Endothelial cell of umbilical vein (primary cell): ENCODE measurements at regions not wholly inside any gene's neighbourhood (a gene's known extent, or its start where the extent isn't known, plus 50 kb on each side); places are given as distances from the start of the nearest gene placed in this dataset.

Source experiments
- BruUV-seq: library from RNA; stranded (reverse); fragments of 400-500 nt; replicated peaks from 2 replicates; lab custom pipeline; 2021; lab: Mats Ljungman, UMichigan
- CTCF ChIA-PET: fragments of 300-600, 350-600 bp; sonication (Branson Sonifier 250); formaldehyde crosslinking; loops from one replicate; lab custom pipeline; 2021; ENCODE audit warnings: antibody characterized with exemption, inconsistent platforms; lab: Charles Lee
- POLR2A ChIA-PET: fragments of 300-600, 350-600 bp; sonication (Branson Sonifier 250); formaldehyde crosslinking; loops from one replicate; lab custom pipeline; 2021; ENCODE audit warnings: antibody characterized with exemption, inconsistent platforms; lab: Charles Lee
- DNase-seq: peaks from one replicate; pipeline ENCODE4 v3.0.0-alpha.2; 2011; ENCODE audit warnings: low read depth, low spot score
- FAIRE-seq: peaks from 2 replicates; lab custom pipeline; 2011; peaks lifted over from hg19 to GRCh38; lab: Jason Lieb, UNC
- H2AFZ ChIP-seq: 2 replicates; pipeline ENCODE4 v1.6.0; 2012; ENCODE audit warnings: low read depth, low read length, control low read depth, inconsistent platforms
- H3K27ac ChIP-seq: 2 replicates; pipeline ENCODE4 v1.5.1; 2011; ENCODE audit warnings: low read depth, mild to moderate bottlenecking, control low read depth, low read length, moderate library complexity; ENCODE audit not compliant: insufficient read depth
- H3K27me3 ChIP-seq, 2 experiments: 2 replicates each; pipeline versions ENCODE4 v1.6.0 to v1.6.1; 2011; ENCODE audit warnings: low read length in 2 of 2, mixed read lengths in 1 of 2; ENCODE audit not compliant: control insufficient read depth in 2 of 2, insufficient read depth in 2 of 2
- H3K36me3 ChIP-seq, 2 experiments: 2 replicates in 1 of 2; 3 replicates in 1 of 2; pipeline ENCODE4 v1.5.1; 2011; ENCODE audit warnings: low read length in 2 of 2, mild to moderate bottlenecking in 1 of 2, moderate library complexity in 1 of 2; ENCODE audit not compliant: control insufficient read depth in 2 of 2, insufficient read depth in 2 of 2; ENCODE audit errors: extremely low read depth in 1 of 2
- H3K4me1 ChIP-seq: 3 replicates; pipeline ENCODE4 v1.5.1; 2011; ENCODE audit warnings: mild to moderate bottlenecking, low read length; ENCODE audit not compliant: control insufficient read depth, insufficient read depth; ENCODE audit errors: extremely low read depth
- H3K4me2 ChIP-seq: 2 replicates; pipeline ENCODE4 v1.6.1; 2011; ENCODE audit warnings: low read length, control low read depth, mixed read lengths; ENCODE audit not compliant: insufficient read depth
- H3K4me3 ChIP-seq, 3 experiments: fragments of 200-600 bp in 1 of 3; sonication (generic), shearing (Covaris generic) in 1 of 3; replicated peaks in 1 of 3; 2 replicates each; pipeline ENCODE4 v1.5.1; 2011 to 2016; ENCODE audit warnings: control low read depth in 3 of 3, low read length in 3 of 3, mild to moderate bottlenecking in 2 of 3, inconsistent platforms in 1 of 3, low read depth in 1 of 3, moderate library complexity in 1 of 3; ENCODE audit not compliant: insufficient read depth in 1 of 3
- H3K79me2 ChIP-seq: 2 replicates; pipeline ENCODE4 v1.6.0; 2012; ENCODE audit warnings: low read length, inconsistent platforms; ENCODE audit not compliant: control insufficient read depth, insufficient read depth
- H3K9ac ChIP-seq: replicated peaks from 2 replicates; pipeline ENCODE3; 2011; ENCODE audit warnings: low read length, control low read depth; ENCODE audit not compliant: insufficient read depth; ENCODE audit errors: extremely low read depth
- H3K9me1 ChIP-seq: replicated peaks from 3 replicates; pipeline ENCODE4 v1.6.0; 2011; ENCODE audit warnings: mild to moderate bottlenecking, low read length; ENCODE audit not compliant: control insufficient read depth, insufficient read depth; ENCODE audit errors: extremely low read depth
- H3K9me3 ChIP-seq: replicated peaks from 2 replicates; pipeline ENCODE4 v1.5.1; 2012; ENCODE audit warnings: low read length, inconsistent platforms; ENCODE audit not compliant: control insufficient read depth, insufficient read depth
- H4K20me1 ChIP-seq: replicated peaks from 2 replicates; pipeline ENCODE3; 2011; ENCODE audit warnings: mild to moderate bottlenecking, low read length; ENCODE audit not compliant: control insufficient read depth, insufficient read depth; ENCODE audit errors: extremely low read depth
- EZH2 ChIP-seq: IDR thresholded peaks from 2 replicates; pipeline ENCODE4 v1.6.1; 2012; ENCODE audit warnings: borderline replicate concordance, low read depth, mild to moderate bottlenecking, moderate library complexity, low read length, inconsistent platforms; ENCODE audit not compliant: severe bottlenecking
- FOS ChIP-seq: IDR thresholded peaks from 2 replicates; pipeline ENCODE4 v1.6.1; 2011; ENCODE audit warnings: mild to moderate bottlenecking, low read length, moderate library complexity, borderline replicate concordance; ENCODE audit not compliant: insufficient read depth
- GATA2 ChIP-seq: IDR thresholded peaks from 2 replicates; pipeline ENCODE4 v1.7.0; 2011; ENCODE audit warnings: low read depth, mild to moderate bottlenecking, moderate library complexity, mixed read lengths, low read length; ENCODE audit not compliant: insufficient read length, insufficient read depth
- JUN ChIP-seq: IDR thresholded peaks from 2 replicates; pipeline ENCODE4 v1.6.1; 2011; ENCODE audit warnings: borderline replicate concordance, low read depth; ENCODE audit not compliant: insufficient read length, insufficient read depth
- MYC ChIP-seq: IDR thresholded peaks from one replicate; pipeline ENCODE4 v1.6.1; 2011; ENCODE audit warnings: mild to moderate bottlenecking, low read depth, low read length
- POLR2A ChIP-seq: IDR thresholded peaks from 2 replicates; pipeline ENCODE4 v1.6.1; 2012; ENCODE audit warnings: low read depth, mild to moderate bottlenecking, control low read depth, low read length
- POLR2AphosphoS5 ChIP-seq: IDR thresholded peaks from 2 replicates; pipeline ENCODE4 v1.6.1; 2012; ENCODE audit warnings: low read depth, mild to moderate bottlenecking, control low read depth, low read length, moderate library complexity; ENCODE audit not compliant: insufficient read depth
- dilution Hi-C: fragments of 300-500 bp; cut with MboI; formaldehyde crosslinking; loops from one replicate; pipeline ENCODE4 v1.15.0; 2019; ENCODE audit warnings: low sequenced_read_pairs; ENCODE audit not compliant: extremely low pct_ligation_motif_present
- intact Hi-C: fragments of 100-400 bp; cut with micrococcal nuclease; formaldehyde crosslinking; loops from one replicate; pipeline ENCODE4 v1.10.0; 2022
- TF ChIP-seq, protein P1 (sequence below): IDR thresholded peaks from 2 replicates; pipeline ENCODE4 v1.6.1; 2011; ENCODE audit not compliant: insufficient read depth, insufficient read length
- TF ChIP-seq, protein P2 (sequence below), 2 donors: IDR thresholded peaks; 1 replicate in 1 of 2; 2 replicates in 1 of 2; pipeline ENCODE4 v1.5.1; 2011; ENCODE audit warnings: low read length in 2 of 2, mild to moderate bottlenecking in 2 of 2, moderate library complexity in 2 of 2, control low read depth in 1 of 2, inconsistent platforms in 1 of 2, low read depth in 1 of 2; ENCODE audit not compliant: insufficient read depth in 1 of 2; ENCODE audit errors: extremely low read depth in 1 of 2

DNA sequence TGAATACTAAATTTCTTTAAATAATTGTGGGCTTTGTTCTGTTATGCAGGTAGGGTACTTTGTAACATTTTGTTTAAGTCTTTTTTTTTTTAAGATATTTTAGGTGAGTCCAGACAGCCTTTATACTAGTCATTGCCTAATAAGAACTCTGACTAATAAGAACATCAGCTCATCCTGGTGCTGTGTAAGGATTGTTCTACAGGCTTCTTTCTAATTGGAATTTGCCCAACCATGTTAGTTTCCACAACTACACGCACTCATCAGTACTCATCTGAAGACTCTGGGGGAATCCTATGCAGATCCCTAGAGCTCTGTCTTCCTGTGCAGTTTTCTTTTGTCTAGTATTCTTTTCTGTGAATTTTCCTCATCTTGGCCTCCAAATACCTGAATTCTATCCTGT, 741.8 kb downstream of the IGSF11 start:
- Histone ChIP-seq H3K79me2 (no peaks in the 10 kb centered on the region), H3K36me3 (no peaks in the 10 kb centered on the region), H3K9me3 (peaks cover 2% of the 10 kb centered on the region), H3K4me1 (no peaks in the 10 kb centered on the region), H3K4me2 (no peak overlapping the region), H3K9ac (no peak overlapping the region), H3K9me1 (no peaks in the 10 kb centered on the region), H2AFZ (no peak overlapping the region), H3K27me3 (no peaks in the 10 kb centered on the region), H3K4me3 (no peak overlapping the region), H3K27ac (no peak overlapping the region), H4K20me1 (no peaks in the 10 kb centered on the region)
- FAIRE-seq = no peak
- BruUV-seq = no TSS peak
- intact Hi-C loops (no loop called here), dilution Hi-C loops (no loop called here)
- no peak for TF ChIP-seq POLR2A
- no peak for TF ChIP-seq MYC
- TF ChIP-seq JUN = no peak
- no peak for TF ChIP-seq FOS
- TF ChIP-seq, protein P1, sequence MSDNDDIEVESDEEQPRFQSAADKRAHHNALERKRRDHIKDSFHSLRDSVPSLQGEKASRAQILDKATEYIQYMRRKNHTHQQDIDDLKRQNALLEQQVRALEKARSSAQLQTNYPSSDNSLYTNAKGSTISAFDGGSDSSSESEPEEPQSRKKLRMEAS = no peak
- no peak for TF ChIP-seq GATA2
- no peak for TF ChIP-seq POLR2AphosphoS5
- TF ChIP-seq, protein P2, sequence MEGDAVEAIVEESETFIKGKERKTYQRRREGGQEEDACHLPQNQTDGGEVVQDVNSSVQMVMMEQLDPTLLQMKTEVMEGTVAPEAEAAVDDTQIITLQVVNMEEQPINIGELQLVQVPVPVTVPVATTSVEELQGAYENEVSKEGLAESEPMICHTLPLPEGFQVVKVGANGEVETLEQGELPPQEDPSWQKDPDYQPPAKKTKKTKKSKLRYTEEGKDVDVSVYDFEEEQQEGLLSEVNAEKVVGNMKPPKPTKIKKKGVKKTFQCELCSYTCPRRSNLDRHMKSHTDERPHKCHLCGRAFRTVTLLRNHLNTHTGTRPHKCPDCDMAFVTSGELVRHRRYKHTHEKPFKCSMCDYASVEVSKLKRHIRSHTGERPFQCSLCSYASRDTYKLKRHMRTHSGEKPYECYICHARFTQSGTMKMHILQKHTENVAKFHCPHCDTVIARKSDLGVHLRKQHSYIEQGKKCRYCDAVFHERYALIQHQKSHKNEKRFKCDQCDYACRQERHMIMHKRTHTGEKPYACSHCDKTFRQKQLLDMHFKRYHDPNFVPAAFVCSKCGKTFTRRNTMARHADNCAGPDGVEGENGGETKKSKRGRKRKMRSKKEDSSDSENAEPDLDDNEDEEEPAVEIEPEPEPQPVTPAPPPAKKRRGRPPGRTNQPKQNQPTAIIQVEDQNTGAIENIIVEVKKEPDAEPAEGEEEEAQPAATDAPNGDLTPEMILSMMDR (IDR thresholded peaks at IDR 0.05; ENCODE audit: extremely low read depth in 1 of 2, insufficient read depth in 1 of 2, low read depth in 1 of 2, low read length in 2 of 2) = no peak
- no peak for TF ChIP-seq EZH2
- ChIA-PET CTCF (no interaction called here), POLR2A (no interaction called here)
- DNase-seq = no peak
